Central memory CD4-positive, alpha-beta T cell (primary cell): ENCODE measurements at regions not wholly inside any gene's neighbourhood (a gene's known extent, or its start where the extent isn't known, plus 50 kb on each side); places are given as distances from the start of the nearest gene placed in this dataset.
"Not testable (repeated sequence)": the region's sequence is repeated elsewhere in the genome, so short reads cannot be mapped to it uniquely, and the experiment has no call there.

ENCODE experiments used
- DNase-seq: peaks from one replicate; pipeline ENCODE4 v3.0.0; 2022

DNA sequence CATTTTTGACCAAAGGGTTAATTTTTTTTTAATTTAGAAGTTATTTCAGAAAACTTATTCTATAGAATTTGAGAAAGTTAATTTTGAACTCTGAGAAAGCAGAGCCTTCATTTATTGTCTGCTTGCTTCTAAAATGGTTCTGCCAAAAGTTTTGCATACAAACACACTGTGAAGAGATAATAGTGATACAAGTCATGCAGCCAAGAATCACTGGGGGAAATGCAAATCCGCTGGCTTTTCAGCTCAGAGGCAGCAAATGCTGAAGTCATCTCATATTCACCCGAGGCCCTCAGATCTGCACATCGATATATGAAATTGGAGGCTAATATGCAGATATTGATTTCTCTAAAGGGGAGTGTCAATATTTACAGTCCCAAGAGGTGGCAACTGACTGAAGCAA is 186.2 kb downstream of the KIT start:
- DNase-seq: no peak

DNA sequence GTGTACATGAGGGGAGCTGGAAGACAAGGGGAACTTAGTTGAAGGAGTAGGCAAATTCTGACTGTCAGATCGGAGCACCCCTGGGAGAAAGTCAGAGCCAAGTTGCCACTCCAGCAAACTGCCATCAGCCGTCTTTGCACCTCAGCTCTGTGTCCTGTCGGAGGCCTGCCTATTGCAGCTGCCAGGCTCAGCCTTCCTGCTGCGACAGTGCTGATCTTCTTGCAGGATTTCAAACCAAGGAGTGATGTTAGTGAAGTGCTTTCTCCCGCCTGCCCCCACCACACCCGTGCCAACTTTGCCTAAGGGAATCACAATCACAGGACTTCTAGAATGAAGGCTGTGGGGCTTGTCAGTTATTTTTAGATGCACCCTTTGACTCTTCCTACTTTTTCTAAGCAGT is 185.3 kb downstream of the KIT start:
- no peak for DNase-seq

- no peak for DNase-seq
Measured at GRCh38 chr4:54842656-54843055, 184.9 kb downstream of the KIT start.

- no peak for DNase-seq
Measured at GRCh38 chr4:54842226-54842625, 184.5 kb downstream of the KIT start.

DNA sequence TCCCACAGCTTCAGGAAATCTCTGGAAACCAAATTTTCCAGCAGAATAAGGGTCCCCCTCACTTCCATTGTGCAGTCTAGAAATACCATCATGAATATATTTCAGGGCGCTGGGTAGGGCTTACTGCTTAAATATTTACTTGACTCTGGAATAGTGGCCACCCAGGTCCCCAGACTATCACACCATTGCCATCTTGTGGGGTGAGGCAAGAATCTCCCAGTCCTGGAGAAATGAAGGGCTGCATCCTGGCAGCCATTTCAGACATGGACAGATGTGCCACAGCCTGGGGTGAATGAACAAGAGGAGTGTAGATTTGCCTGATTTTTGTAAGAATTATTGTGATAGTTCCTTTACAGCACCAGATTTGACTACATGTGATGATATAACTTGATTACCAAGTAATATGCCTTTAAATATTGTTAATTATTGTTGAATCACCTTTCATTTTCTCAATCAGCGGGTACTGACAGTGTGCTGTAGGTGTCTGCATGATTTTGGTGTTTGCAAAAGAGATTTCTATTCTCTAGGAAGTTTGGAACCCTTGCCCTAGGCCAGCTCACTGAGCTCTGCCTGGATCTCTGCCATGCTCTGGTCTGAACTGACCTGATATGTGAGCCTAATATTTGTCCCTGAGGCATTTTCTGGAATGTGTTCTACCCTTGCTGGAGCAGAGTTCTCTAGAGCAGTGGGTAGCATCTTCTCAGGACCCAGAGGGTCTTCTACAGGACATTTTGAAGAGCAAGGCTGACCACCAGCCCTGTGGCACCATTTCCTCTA is 183.4 kb downstream of the KIT start:
- no peak for DNase-seq

DNA sequence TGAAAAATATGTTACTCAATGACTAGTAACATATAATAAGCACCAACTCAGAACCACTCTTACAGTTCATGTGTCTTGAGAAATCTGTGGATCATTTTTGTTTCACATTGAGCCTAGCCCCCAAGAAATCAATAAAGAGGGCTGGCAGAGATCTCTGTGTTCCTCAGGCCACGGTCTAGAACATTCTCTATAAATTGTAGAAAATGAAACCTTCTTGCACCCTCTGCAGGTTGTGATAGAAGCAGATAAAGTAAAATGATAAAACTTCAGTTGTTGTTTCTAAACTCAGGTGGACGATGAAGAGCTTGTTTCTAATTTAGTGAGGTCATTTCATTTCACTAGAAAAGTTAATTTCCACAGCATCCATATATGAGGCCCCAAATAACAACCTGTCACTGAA is 182.7 kb downstream of the KIT start:
- DNase-seq: no peak

- DNase-seq: no peak
Measured at GRCh38 chr4:54838301-54838700, 180.5 kb downstream of the KIT start.

- DNase-seq: no peak
Measured at GRCh38 chr4:54837576-54838140, 179.9 kb downstream of the KIT start.

DNA sequence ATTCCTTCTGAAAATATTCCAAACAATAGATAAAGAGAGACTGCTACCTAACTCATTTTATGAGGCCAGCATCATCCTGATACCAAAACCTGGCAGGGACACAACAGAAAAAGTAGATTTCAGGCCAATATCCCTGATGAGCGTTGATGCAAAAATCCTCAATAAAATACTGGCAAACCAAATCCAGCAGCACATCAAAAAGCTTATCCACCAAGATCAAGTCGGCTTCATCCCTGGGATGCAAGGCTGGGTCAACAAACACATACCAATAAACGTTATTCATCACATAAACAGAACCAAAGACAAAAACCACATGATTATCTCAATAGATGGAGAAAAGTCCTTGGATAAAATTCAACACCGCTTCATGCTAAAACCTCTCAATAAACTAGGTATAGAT is 170.6 kb downstream of the KIT start:
- DNase-seq: not testable (repeated sequence)

- DNase-seq: no peak
Measured at GRCh38 chr4:54823616-54824015, 165.9 kb downstream of the KIT start.

DNA sequence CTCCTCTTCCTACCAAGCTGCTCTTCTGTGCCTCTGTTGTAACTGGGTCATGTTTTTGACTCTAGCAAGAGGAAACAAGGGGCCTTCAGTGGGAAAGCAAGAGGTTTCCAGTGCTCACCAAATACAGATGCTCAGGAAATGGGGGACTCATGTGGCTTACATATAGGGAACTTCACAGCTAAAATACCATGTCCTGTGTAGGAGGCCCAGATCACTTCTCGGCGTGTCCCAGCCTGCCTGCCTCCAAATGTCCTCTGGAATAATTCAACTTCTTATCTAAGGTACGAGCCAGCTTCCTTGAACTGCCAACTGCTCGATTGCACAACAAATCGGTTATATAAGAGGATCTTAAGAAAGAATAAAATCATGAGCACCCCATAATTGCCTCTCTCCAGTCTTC is 161.3 kb downstream of the KIT start:
- DNase-seq: no peak

DNA sequence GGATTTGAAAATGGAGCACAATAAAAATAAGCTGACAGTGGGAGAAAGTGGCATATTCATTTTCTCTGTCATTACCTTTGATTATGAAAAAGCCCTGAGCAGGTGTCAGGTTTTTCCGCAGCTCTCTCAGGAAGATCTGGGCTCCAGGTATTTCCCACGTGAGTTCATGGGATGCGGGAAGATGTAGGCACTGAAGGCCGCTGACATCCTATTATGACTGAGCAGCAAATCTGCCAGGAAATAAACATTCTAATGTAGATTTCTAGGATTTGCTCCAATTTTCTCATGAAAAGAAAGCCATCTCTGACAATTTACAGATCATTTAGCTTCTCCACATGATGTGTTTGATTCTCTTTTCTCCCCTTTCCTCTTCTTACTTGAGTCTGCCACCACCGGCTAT is 160.7 kb downstream of the KIT start:
- DNase-seq: no peak

GRCh38 chr4:54813674-54814073 is 155.9 kb downstream of the KIT start:
- DNase-seq: peak; percentile 48

- no peak for DNase-seq
Measured at GRCh38 chr4:54806351-54806750, 148.6 kb downstream of the KIT start.

DNA sequence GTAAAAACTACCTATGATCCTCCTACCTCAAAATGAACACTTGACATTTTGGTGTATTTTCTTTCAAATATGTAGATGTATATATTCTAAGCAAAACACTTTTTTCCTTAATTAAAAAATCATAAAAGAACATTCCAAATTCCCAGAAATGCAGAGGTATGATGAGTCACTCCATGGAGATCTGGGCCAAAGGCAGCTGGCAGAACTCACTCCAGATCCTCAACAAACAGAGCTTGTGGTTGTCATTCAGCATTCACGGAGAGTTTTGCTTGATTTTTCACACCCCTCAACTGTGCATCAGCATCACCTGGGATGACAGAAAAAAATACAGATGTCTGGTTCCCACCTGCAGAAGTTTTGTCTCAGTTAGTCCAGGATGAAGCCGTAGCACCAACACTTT is 144.6 kb downstream of the KIT start:
- no peak for DNase-seq

DNA sequence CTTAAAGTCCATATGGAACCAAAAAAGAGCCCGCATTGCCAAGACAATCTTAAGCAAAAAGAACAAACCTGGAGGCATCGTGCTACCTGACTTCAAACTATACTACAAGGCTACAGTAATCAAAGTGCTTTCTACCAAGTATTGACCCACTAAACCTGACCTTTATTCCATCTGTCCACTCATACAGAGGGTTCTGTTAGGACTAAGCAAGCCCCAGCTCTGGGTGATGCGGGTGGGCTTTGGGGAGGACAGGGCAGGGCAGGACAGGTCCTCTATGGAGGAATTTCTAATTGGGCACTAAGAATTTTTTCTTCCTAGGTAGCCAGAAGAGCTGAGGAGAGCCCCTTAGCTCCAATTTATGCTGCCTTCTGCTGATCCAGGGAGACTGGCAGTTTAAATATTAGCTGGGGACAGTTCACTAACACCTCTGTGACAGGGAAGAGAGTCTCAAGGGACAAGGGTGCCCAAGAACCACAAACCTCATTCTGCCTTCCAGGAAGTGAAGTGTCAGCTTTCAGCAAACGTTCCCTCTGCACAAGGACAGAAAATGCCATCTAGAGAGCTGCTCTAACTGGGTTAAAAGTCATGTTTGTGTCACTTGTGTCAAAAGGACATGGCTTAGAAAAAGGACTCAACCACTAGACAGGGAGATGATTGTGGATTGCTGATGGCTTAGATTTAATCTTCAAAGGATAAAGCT is 143.2 kb downstream of the KIT start:
- peak; percentile 6 for DNase-seq

GRCh38 chr4:54794579-54794978 is 136.8 kb downstream of the KIT start:
- no peak for DNase-seq

GRCh38 chr4:54793856-54794422 is 136.2 kb downstream of the KIT start:
- DNase-seq: no peak
